ENCODE measurements at regions not wholly inside any gene's neighbourhood (a gene's known extent, or its start where the extent isn't known, plus 50 kb on each side); places are given as distances from the start of the nearest gene placed in this dataset.

DNA sequence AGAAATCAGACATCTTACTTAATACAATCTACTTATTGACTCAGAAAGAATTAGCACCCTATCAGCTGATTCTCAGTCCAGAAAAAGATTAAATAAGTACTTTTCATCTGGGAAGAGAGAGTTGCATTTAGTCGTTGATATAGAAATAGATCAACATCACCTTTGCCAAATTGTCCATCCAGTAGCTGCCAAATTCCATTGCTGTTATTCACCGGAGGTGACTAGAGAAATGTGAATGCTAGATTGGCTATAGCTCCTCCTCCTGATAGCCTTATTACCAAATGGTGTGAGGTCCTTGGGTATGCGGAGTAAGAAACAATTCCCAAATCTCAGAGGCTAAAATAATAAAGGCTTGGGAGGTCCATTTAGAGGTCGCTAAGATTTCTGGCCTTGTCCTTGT is 723.3 kb upstream of the FLRT2 start:
- Histone ChIP-seq H3K9me3 (no peaks in the 10 kb centered on the region), H3K27me3 (no peaks in the 10 kb centered on the region), H3K4me3 (no peak overlapping the region), H3K36me3 (no peaks in the 10 kb centered on the region), H3K27ac (no peak overlapping the region), H3K4me1 (no peaks in the 10 kb centered on the region), H3K9ac (ENCODE audit: low read depth in 2 of 2, low read length in 2 of 2) (no peak overlapping the region)
- TF ChIP-seq, protein P1, sequence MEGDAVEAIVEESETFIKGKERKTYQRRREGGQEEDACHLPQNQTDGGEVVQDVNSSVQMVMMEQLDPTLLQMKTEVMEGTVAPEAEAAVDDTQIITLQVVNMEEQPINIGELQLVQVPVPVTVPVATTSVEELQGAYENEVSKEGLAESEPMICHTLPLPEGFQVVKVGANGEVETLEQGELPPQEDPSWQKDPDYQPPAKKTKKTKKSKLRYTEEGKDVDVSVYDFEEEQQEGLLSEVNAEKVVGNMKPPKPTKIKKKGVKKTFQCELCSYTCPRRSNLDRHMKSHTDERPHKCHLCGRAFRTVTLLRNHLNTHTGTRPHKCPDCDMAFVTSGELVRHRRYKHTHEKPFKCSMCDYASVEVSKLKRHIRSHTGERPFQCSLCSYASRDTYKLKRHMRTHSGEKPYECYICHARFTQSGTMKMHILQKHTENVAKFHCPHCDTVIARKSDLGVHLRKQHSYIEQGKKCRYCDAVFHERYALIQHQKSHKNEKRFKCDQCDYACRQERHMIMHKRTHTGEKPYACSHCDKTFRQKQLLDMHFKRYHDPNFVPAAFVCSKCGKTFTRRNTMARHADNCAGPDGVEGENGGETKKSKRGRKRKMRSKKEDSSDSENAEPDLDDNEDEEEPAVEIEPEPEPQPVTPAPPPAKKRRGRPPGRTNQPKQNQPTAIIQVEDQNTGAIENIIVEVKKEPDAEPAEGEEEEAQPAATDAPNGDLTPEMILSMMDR (IDR thresholded peaks at IDR 0.05): no peak
- intact Hi-C loops (cut with DNase I): no loop called here
- DNase-seq: no peak

DNA sequence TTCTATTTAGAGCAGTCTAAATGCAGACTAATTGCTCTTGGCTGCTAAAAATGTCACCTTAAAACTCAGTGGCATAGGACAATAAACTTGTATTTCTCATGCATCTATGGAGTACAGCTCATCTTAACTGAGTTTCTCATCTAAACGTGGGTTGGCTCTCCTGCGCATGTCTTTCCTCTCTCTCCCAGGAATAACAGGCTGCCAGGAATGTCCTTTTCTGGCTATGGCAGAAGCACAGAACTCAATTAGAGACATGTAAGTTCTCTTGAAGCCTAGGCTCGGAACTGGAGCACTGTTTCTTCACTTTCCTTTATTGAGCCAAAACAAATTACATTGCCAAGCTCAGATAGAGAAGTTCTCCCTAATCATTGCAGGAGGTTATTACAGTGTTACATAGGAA is 722.3 kb upstream of the FLRT2 start:
- H3K9ac ChIP-seq (ENCODE audit: low read depth in 2 of 2, low read length in 2 of 2): no peak overlapping the region
- no peaks in the 10 kb centered on the region for H3K27me3 ChIP-seq
- TF ChIP-seq, protein P1 (IDR thresholded peaks at IDR 0.05): no peak
- no peak for DNase-seq
- H3K4me1 ChIP-seq: no peaks in the 10 kb centered on the region
- H3K27ac ChIP-seq: no peak overlapping the region
- intact Hi-C loops (cut with DNase I): no loop called here
- no peaks in the 10 kb centered on the region for H3K9me3 ChIP-seq
- H3K4me3 ChIP-seq: no peak overlapping the region
- H3K36me3 ChIP-seq: no peaks in the 10 kb centered on the region

DNA sequence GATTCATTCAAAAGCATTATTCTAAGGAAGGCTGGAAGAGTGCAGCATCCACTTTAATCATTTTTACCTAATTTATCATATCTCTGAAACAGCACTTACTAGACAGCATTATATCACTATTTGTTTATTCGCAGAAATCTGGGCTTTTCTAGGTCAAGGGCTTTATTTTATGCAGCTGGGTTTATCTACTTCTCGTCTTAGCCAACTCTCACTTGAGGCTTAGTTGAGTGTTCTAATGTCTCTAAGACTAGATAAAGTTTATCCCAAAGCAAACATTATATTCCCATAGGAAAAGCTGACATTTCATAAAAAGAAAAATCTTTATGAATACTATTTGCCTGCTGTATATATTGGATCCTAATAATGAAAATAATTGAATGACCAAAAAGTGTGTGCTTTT is 720.8 kb upstream of the FLRT2 start:
- Histone ChIP-seq H3K36me3 (no peaks in the 10 kb centered on the region), H3K9me3 (no peaks in the 10 kb centered on the region), H3K9ac (ENCODE audit: low read depth in 2 of 2, low read length in 2 of 2) (no peak overlapping the region), H3K4me1 (no peaks in the 10 kb centered on the region), H3K4me3 (no peak overlapping the region), H3K27me3 (no peaks in the 10 kb centered on the region), H3K27ac (no peak overlapping the region)
- DNase-seq: no peak
- intact Hi-C loops (cut with DNase I): no loop called here
- TF ChIP-seq, protein P1 (IDR thresholded peaks at IDR 0.05): no peak

DNA sequence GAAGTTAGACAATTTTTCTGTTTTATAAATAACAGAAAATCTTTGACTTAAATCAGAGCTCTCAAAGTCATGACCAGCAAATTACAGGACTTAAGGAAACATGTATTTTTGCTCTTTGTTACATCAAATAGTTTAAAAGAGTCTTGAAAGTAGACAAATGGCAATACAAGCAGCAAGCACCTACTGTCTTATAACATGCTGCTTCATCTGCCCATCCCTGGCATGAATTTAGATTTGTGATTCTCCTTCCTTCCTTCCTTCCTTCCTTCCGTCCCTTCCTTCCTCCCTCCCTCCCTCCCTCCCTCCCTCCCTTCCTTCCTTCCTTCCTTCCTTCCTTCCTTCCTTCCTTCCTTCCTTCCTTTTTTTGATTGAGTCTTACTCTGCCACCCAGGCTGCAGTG is 715.6 kb upstream of the FLRT2 start:
- Histone ChIP-seq H3K9ac (ENCODE audit: low read depth in 2 of 2, low read length in 2 of 2) (no peak overlapping the region), H3K4me1 (no peaks in the 10 kb centered on the region), H3K36me3 (no peaks in the 10 kb centered on the region), H3K4me3 (no peak overlapping the region), H3K9me3 (no peaks in the 10 kb centered on the region), H3K27ac (no peak overlapping the region), H3K27me3 (no peaks in the 10 kb centered on the region)
- intact Hi-C loops (cut with DNase I): no loop called here
- TF ChIP-seq, protein P1 (IDR thresholded peaks at IDR 0.05): no peak
- no peak for DNase-seq

DNA sequence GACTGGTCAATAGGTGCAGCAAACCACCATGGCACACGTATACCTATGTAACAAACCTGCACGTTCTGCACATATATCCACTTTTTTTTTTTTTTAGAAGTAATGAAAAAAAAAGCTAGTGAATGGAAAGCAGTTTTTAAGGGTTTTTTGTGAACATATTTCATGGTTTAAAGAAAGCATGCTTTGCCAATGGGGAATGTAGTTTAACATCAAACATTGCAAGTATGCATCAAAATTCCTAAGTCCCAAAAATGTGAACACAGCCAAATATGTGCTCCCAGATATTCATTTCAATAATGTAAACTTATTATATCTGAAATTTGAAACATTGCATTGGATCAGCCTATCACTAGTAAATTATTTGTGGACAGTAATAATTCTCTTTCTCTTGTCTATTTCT is 710.4 kb upstream of the FLRT2 start:
- DNase-seq: no peak
- intact Hi-C loops (cut with DNase I): no loop called here
- no peaks in the 10 kb centered on the region for H3K27me3 ChIP-seq
- no peaks in the 10 kb centered on the region for H3K36me3 ChIP-seq
- no peaks in the 10 kb centered on the region for H3K4me1 ChIP-seq
- H3K9me3 ChIP-seq: no peaks in the 10 kb centered on the region
- H3K27ac ChIP-seq: no peak overlapping the region
- TF ChIP-seq, protein P1 (IDR thresholded peaks at IDR 0.05): no peak
- H3K4me3 ChIP-seq: no peak overlapping the region
- H3K9ac ChIP-seq (ENCODE audit: low read depth in 2 of 2, low read length in 2 of 2): no peak overlapping the region
